Transverse colon (tissue), 4 donors: ENCODE measurements at regions not wholly inside any gene's neighbourhood (a gene's known extent, or its start where the extent isn't known, plus 50 kb on each side); places are given as distances from the start of the nearest gene placed in this dataset.

Experiments
- DNase-seq: peaks from one replicate; pipeline ENCODE4 v3.0.0-alpha.2; 2019
- H3K27ac ChIP-seq, 4 donors: fragments of 200-600 bp; sonication (generic); 2 replicates each; pipeline ENCODE4 v1.5.1; 2016 to 2018; ENCODE audit warnings: inconsistent platforms in 4 of 4
- H3K27me3 ChIP-seq: fragments of 200-600 bp; sonication (generic); 2 replicates; pipeline ENCODE4 v1.5.1; 2017; ENCODE audit warnings: inconsistent platforms
- H3K36me3 ChIP-seq, 4 donors: fragments of 200-600 bp; sonication (generic); 2 replicates each; pipeline ENCODE4 v1.5.1; 2017 to 2019; ENCODE audit warnings: inconsistent platforms in 4 of 4
- H3K4me1 ChIP-seq, 4 donors: fragments of 200-600 bp; sonication (generic); 2 replicates each; pipeline ENCODE4 v1.5.1; 2017 to 2020; ENCODE audit warnings: inconsistent platforms in 4 of 4
- H3K4me3 ChIP-seq, 4 donors: fragments of 200-600 bp; sonication (generic); 1 replicate in 1 of 4; 2 replicates in 3 of 4; pipeline versions ENCODE4 v1.5.1 to v1.6.1; 2017 to 2019; ENCODE audit warnings: inconsistent platforms in 4 of 4
- H3K9me3 ChIP-seq, 2 donors: fragments of 200-600 bp; sonication (generic); 2 replicates each; pipeline ENCODE4 v1.5.1; 2017 to 2019; ENCODE audit warnings: inconsistent platforms in 2 of 2
- CTCF ChIP-seq, 5 experiments: fragments of 200-600 bp in 3 of 5; fragments of 450-650 bp in 2 of 5; sonication (generic) in 3 of 5; IDR thresholded peaks; 1 replicate in 2 of 5; 2 replicates in 3 of 5; pipeline ENCODE4 v1.5.1; 2016 to 2017; ENCODE audit warnings: antibody characterized with exemption in 5 of 5, inconsistent platforms in 3 of 5, mild to moderate bottlenecking in 2 of 5, moderate library complexity in 1 of 5
- EP300 ChIP-seq: sonication (generic); formaldehyde crosslinking; IDR thresholded peaks from one replicate; pipeline ENCODE4 v1.6.1; 2017; ENCODE audit warnings: antibody characterized with exemption, low read depth
- POLR2A ChIP-seq: fragments of 450-650 bp; IDR thresholded peaks from one replicate; pipeline ENCODE4 v1.6.1; 2016; ENCODE audit warnings: antibody characterized with exemption, mild to moderate bottlenecking, moderate library complexity
- POLR2AphosphoS5 ChIP-seq, 3 donors: sonication (generic); formaldehyde crosslinking; IDR thresholded peaks; one replicate each; pipeline ENCODE4 v1.6.1; 2016; ENCODE audit warnings: antibody characterized with exemption in 3 of 3
- WGBS, 2 donors: methylation state at CpG; one replicate each; pipeline ENCODE4 v1.1.5; 2018; ENCODE audit warnings: low coverage in 1 of 2; 5-methylcytosine and 5-hydroxymethylcytosine counted together
- in situ Hi-C, 4 donors: fragments of 200-750 bp; cut with MboI; loops; one replicate each; pipeline versions ENCODE4 v1.15.0 to v1.15.1; 2017; ENCODE audit warnings: low sequenced_read_pairs in 3 of 4, low pct_ligation_motif_present in 1 of 4, low pct_unique_long_range_greater_than_20kb in 1 of 4
- intact Hi-C: fragments of 100-400 bp; cut with DNase I; formaldehyde crosslinking; loops from one replicate; pipeline ENCODE4 v1.15.1; 2023; ENCODE audit warnings: low total_unique reads

GRCh38 chr2:150750720-150751119, 263.3 kb upstream of the RND3 start:
- Histone ChIP-seq H3K27ac (no peak overlapping the region), H3K27me3 (no peaks in the 10 kb centered on the region), H3K4me3 (no peak overlapping the region), H3K9me3 (no peaks in the 10 kb centered on the region), H3K4me1 (no peaks in the 10 kb centered on the region), H3K36me3 (no peaks in the 10 kb centered on the region)
- intact Hi-C loops (no loop called here), in situ Hi-C loops (no loop called here)
- TF ChIP-seq POLR2A (no peak), POLR2AphosphoS5 (IDR thresholded peaks at IDR 0.05) (no peak), CTCF (IDR thresholded peaks at IDR 0.05) (no peak), EP300 (no peak)
- WGBS, 2 donors: 82 to 83% methylated on average over 1 of the region's 1 CpG
- DNase-seq: no peak

GRCh38 chr2:150742094-150742493, 254.6 kb upstream of the RND3 start:
- TF ChIP-seq EP300: no peak
- no peak for TF ChIP-seq CTCF (IDR thresholded peaks at IDR 0.05)
- TF ChIP-seq POLR2AphosphoS5 (IDR thresholded peaks at IDR 0.05): no peak
- TF ChIP-seq POLR2A: no peak
- Histone ChIP-seq H3K4me1 (no peaks in the 10 kb centered on the region), H3K27me3 (no peaks in the 10 kb centered on the region), H3K4me3 (no peak overlapping the region), H3K9me3 (no peaks in the 10 kb centered on the region), H3K36me3 (no peaks in the 10 kb centered on the region), H3K27ac (no peak overlapping the region)
- WGBS, 2 donors: 76 to 77% methylated on average over 3 to 4 of the region's 4 CpGs
- intact Hi-C loops (no loop called here), in situ Hi-C loops (no loop called here)
- no peak for DNase-seq

GRCh38 chr2:150735894-150736498, 248.5 kb upstream of the RND3 start:
- Histone ChIP-seq H3K9me3 (no peaks in the 10 kb centered on the region), H3K27ac (no peak overlapping the region), H3K36me3 (no peaks in the 10 kb centered on the region), H3K4me3 (no peak overlapping the region), H3K27me3 (no peaks in the 10 kb centered on the region), H3K4me1 (no peaks in the 10 kb centered on the region)
- TF ChIP-seq POLR2AphosphoS5 (IDR thresholded peaks at IDR 0.05) (no peak), POLR2A (no peak), CTCF (IDR thresholded peaks at IDR 0.05) (no peak), EP300 (no peak)
- 72 to 80% methylated on average over 5 of the region's 5 CpGs for WGBS, 2 donors
- DNase-seq: no peak
- in situ Hi-C loops (no loop called here), intact Hi-C loops (no loop called here)

- no peak overlapping the region for H3K4me3 ChIP-seq
- 73 to 77% methylated on average over 3 to 4 of the region's 4 CpGs for WGBS, 2 donors
- no peaks in the 10 kb centered on the region for H3K9me3 ChIP-seq
- in situ Hi-C loops (no loop called here), intact Hi-C loops (no loop called here)
- no peak for DNase-seq
- TF ChIP-seq POLR2A: no peak
- TF ChIP-seq POLR2AphosphoS5 (IDR thresholded peaks at IDR 0.05): no peak
- TF ChIP-seq CTCF (IDR thresholded peaks at IDR 0.05): no peak
- no peak for TF ChIP-seq EP300
- H3K4me1 ChIP-seq: no peaks in the 10 kb centered on the region
- no peaks in the 10 kb centered on the region for H3K27me3 ChIP-seq
- no peaks in the 10 kb centered on the region for H3K36me3 ChIP-seq
- H3K27ac ChIP-seq: no peak overlapping the region
Observed at GRCh38 chr2:150733051-150733618, 245.7 kb upstream of the RND3 start.
